ENCODE measurements at regions not wholly inside any gene's neighbourhood (a gene's known extent, or its start where the extent isn't known, plus 50 kb on each side); places are given as distances from the start of the nearest gene placed in this dataset.

DNA sequence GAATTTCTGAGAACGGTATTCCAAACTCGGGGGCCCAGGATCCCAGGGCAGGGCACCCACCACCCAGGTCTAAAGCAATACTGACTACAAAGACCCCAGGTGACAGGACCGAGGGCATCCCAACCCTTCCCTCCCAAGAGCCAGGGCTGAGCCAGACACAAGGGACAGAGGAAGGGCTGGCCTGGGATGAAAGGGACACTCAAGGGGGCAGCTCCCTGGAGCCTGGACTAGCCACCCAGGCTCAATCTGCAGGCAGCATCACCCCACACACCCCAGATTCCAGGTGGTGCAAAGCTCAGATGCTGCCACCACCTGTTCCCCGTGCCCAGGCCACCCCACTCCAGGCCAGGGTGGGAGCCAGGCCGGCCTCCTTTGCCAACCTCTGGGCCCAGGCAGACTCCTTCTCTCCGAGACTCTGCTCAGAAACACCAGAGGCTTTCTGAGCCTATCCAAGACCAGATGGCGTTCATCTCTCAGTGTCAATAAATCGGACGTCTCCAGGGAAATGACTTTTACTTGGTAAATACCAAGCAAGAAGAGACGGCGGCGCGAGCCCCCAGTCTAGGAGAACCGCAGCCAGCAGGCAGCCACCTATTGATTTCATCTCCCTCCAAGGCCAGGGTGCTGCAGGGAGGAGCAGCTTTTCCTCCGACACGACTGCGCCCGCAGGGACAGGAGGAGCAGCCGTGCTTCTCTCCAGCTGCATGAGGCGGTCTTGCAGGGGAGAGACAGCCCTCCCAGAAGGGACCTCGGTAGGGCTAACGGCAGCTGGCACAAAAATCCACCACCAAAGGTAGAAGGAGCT, 94.1 kb upstream of the ADAMTS2 start:
- no peak for TF ChIP-seq MYC (IDR thresholded peaks at IDR 0.05; ENCODE audit: low read depth, low read length)
- TF ChIP-seq, protein P1, sequence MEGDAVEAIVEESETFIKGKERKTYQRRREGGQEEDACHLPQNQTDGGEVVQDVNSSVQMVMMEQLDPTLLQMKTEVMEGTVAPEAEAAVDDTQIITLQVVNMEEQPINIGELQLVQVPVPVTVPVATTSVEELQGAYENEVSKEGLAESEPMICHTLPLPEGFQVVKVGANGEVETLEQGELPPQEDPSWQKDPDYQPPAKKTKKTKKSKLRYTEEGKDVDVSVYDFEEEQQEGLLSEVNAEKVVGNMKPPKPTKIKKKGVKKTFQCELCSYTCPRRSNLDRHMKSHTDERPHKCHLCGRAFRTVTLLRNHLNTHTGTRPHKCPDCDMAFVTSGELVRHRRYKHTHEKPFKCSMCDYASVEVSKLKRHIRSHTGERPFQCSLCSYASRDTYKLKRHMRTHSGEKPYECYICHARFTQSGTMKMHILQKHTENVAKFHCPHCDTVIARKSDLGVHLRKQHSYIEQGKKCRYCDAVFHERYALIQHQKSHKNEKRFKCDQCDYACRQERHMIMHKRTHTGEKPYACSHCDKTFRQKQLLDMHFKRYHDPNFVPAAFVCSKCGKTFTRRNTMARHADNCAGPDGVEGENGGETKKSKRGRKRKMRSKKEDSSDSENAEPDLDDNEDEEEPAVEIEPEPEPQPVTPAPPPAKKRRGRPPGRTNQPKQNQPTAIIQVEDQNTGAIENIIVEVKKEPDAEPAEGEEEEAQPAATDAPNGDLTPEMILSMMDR (IDR thresholded peaks at IDR 0.05; ENCODE audit: low read depth, low read length), result no peak
- TF ChIP-seq, protein P2, sequence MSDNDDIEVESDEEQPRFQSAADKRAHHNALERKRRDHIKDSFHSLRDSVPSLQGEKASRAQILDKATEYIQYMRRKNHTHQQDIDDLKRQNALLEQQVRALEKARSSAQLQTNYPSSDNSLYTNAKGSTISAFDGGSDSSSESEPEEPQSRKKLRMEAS (IDR thresholded peaks at IDR 0.05; ENCODE audit: low read depth, low read length), result no peak
- TF ChIP-seq POLR2A (IDR thresholded peaks at IDR 0.05; ENCODE audit: extremely low read depth, insufficient read length), result no peak
- DNase-seq (ENCODE audit: low read depth), result no peak
- no peak overlapping the region for H3K4me3 ChIP-seq (ENCODE audit: low read depth, low read length)

- no peak overlapping the region for H3K4me3 ChIP-seq (ENCODE audit: low read depth, low read length)
- no peak for DNase-seq (ENCODE audit: low read depth)
Observed at GRCh38 chr5:179438461-179438860, 93.2 kb upstream of the ADAMTS2 start.

DNA sequence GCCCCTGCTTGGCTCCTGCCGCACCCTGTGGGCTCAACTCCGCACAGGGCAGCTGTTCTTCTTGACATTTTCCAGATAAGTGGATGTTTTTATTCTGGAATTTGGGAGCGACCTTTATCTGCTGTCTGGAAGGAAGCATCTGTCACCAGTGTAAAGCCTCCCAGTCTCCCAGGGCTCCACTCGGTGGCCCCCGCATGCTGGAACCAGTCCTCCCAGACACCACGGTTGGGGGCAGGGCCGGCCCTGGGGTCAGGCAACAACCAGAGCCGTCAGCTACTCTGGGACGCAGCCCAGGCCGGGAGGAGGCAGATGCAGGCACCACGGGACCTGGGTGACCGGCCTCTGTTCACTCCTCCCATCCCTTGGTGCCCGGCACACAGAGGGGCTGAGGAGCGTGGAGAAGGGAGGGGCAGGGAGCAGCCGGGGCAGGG, 92.8 kb upstream of the ADAMTS2 start:
- no peak for DNase-seq (ENCODE audit: low read depth)
- TF ChIP-seq, protein P1 (IDR thresholded peaks at IDR 0.05; ENCODE audit: low read depth, low read length), result no peak
- no peak for TF ChIP-seq POLR2A (IDR thresholded peaks at IDR 0.05; ENCODE audit: extremely low read depth, insufficient read length)
- TF ChIP-seq MYC (IDR thresholded peaks at IDR 0.05; ENCODE audit: low read depth, low read length), result no peak
- TF ChIP-seq, protein P2 (IDR thresholded peaks at IDR 0.05; ENCODE audit: low read depth, low read length), result no peak

More at GRCh38 chr5:179438461-179438860, 93.2 kb upstream of the ADAMTS2 start:
- TF ChIP-seq, protein P2 (IDR thresholded peaks at IDR 0.05; ENCODE audit: low read depth, low read length), result no peak
- TF ChIP-seq, protein P1 (IDR thresholded peaks at IDR 0.05; ENCODE audit: low read depth, low read length), result no peak
- TF ChIP-seq MYC (IDR thresholded peaks at IDR 0.05; ENCODE audit: low read depth, low read length), result no peak
- no peak for TF ChIP-seq POLR2A (IDR thresholded peaks at IDR 0.05; ENCODE audit: extremely low read depth, insufficient read length)

GRCh38 chr5:179437341-179438001, 92.2 kb upstream of the ADAMTS2 start:
- TF ChIP-seq, protein P1 (IDR thresholded peaks at IDR 0.05; ENCODE audit: low read depth, low read length), result no peak
- no peak for TF ChIP-seq POLR2A (IDR thresholded peaks at IDR 0.05; ENCODE audit: extremely low read depth, insufficient read length)
- TF ChIP-seq, protein P2 (IDR thresholded peaks at IDR 0.05; ENCODE audit: low read depth, low read length), result no peak
- no peak for TF ChIP-seq MYC (IDR thresholded peaks at IDR 0.05; ENCODE audit: low read depth, low read length)
- no peak for DNase-seq (ENCODE audit: low read depth)
- no peak overlapping the region for H3K4me3 ChIP-seq (ENCODE audit: low read depth, low read length)

More for the DNA sequence above, 92.8 kb upstream of the ADAMTS2 start:
- H3K4me3 ChIP-seq (ENCODE audit: low read depth, low read length), result no peak overlapping the region

GRCh38 chr5:179436321-179437122, 91.3 kb upstream of the ADAMTS2 start:
- TF ChIP-seq MYC (IDR thresholded peaks at IDR 0.05; ENCODE audit: low read depth, low read length) (no peak), POLR2A (IDR thresholded peaks at IDR 0.05; ENCODE audit: extremely low read depth, insufficient read length) (no peak)
- TF ChIP-seq, protein P1 (IDR thresholded peaks at IDR 0.05; ENCODE audit: low read depth, low read length), result no peak
- TF ChIP-seq, protein P2 (IDR thresholded peaks at IDR 0.05; ENCODE audit: low read depth, low read length), result no peak
- no peak overlapping the region for H3K4me3 ChIP-seq (ENCODE audit: low read depth, low read length)
- no peak for DNase-seq (ENCODE audit: low read depth)
